ENCODE measurements at regions not wholly inside any gene's neighbourhood (a gene's known extent, or its start where the extent isn't known, plus 50 kb on each side); places are given as distances from the start of the nearest gene placed in this dataset.

- no peak overlapping the region for H3K4me3 ChIP-seq (ENCODE audit: low read depth, low read length)
- H3K4me1 Mint-ChIP-seq, result no peaks in the 10 kb centered on the region
- no peaks in the 10 kb centered on the region for H3K36me3 Mint-ChIP-seq
These were observed 345.5 kb upstream of the LYPLAL1 start for GRCh38 chr1:218828125-218828650.

GRCh38 chr1:218829097-218829496 is 344.6 kb upstream of the LYPLAL1 start:
- H3K9me3 Mint-ChIP-seq, result peaks cover 0 to 4% (median under 1%) of the 10 kb centered on the region in 7 donors
- no peaks in the 10 kb centered on the region for H3K27me3 Mint-ChIP-seq
- DNase-seq (no peak), ATAC-seq (ENCODE audit: low read depth in 2 of 2) (no peak)
- no peaks in the 10 kb centered on the region for H3K4me1 ChIP-seq (ENCODE audit: control insufficient read depth, insufficient read depth, low read length, poor library complexity, severe bottlenecking)
- H3K36me3 ChIP-seq (ENCODE audit: control insufficient read depth, insufficient read depth, low read length), result no peaks in the 10 kb centered on the region
- no peak overlapping the region for H3K4me3 Mint-ChIP-seq
- no peaks in the 10 kb centered on the region for H3K36me3 Mint-ChIP-seq
- H3K27me3 ChIP-seq (ENCODE audit: control insufficient read depth, insufficient read depth, low read length), result no peaks in the 10 kb centered on the region
- H3K4me3 ChIP-seq (ENCODE audit: low read depth, low read length), result no peak overlapping the region
- H3K27ac ChIP-seq (ENCODE audit: insufficient read depth, low read length, poor library complexity, severe bottlenecking), result no peak overlapping the region
- no peaks in the 10 kb centered on the region for H3K9me3 ChIP-seq (ENCODE audit: control insufficient read depth in 2 of 2, low read length in 2 of 2)
- H3K27ac Mint-ChIP-seq, result no peak overlapping the region
- no peaks in the 10 kb centered on the region for H3K4me1 Mint-ChIP-seq

More at GRCh38 chr1:218828125-218828650, 345.5 kb upstream of the LYPLAL1 start:
- Mint-ChIP-seq H3K9me3 (peaks cover 0 to 4% (median 2%) of the 10 kb centered on the region in 7 donors), H3K4me3 (no peak overlapping the region), H3K27ac (no peak overlapping the region), H3K27me3 (no peaks in the 10 kb centered on the region)
- Histone ChIP-seq H3K36me3 (ENCODE audit: control insufficient read depth, insufficient read depth, low read length) (no peaks in the 10 kb centered on the region), H3K4me1 (ENCODE audit: control insufficient read depth, insufficient read depth, low read length, poor library complexity, severe bottlenecking) (no peaks in the 10 kb centered on the region), H3K9me3 (ENCODE audit: control insufficient read depth in 2 of 2, low read length in 2 of 2) (no peaks in the 10 kb centered on the region), H3K27ac (ENCODE audit: insufficient read depth, low read length, poor library complexity, severe bottlenecking) (no peak overlapping the region), H3K27me3 (ENCODE audit: control insufficient read depth, insufficient read depth, low read length) (no peaks in the 10 kb centered on the region)
- no peak for ATAC-seq (ENCODE audit: low read depth in 2 of 2)
- no peak for DNase-seq

- H3K36me3 ChIP-seq (ENCODE audit: control insufficient read depth, insufficient read depth, low read length), result no peaks in the 10 kb centered on the region
- no peak overlapping the region for H3K4me3 Mint-ChIP-seq
- no peak overlapping the region for H3K27ac ChIP-seq (ENCODE audit: insufficient read depth, low read length, poor library complexity, severe bottlenecking)
- no peaks in the 10 kb centered on the region for H3K4me1 ChIP-seq (ENCODE audit: control insufficient read depth, insufficient read depth, low read length, poor library complexity, severe bottlenecking)
- no peak overlapping the region for H3K27ac Mint-ChIP-seq
- no peak overlapping the region for H3K4me3 ChIP-seq (ENCODE audit: low read depth, low read length)
- no peaks in the 10 kb centered on the region for H3K27me3 ChIP-seq (ENCODE audit: control insufficient read depth, insufficient read depth, low read length)
- DNase-seq, result no peak
- ATAC-seq (ENCODE audit: low read depth in 2 of 2), result no peak
- no peaks in the 10 kb centered on the region for H3K9me3 ChIP-seq (ENCODE audit: control insufficient read depth in 2 of 2, low read length in 2 of 2)
- peaks cover 0 to 14% (median 0%) of the 10 kb centered on the region in 7 donors for H3K9me3 Mint-ChIP-seq
- H3K36me3 Mint-ChIP-seq, result no peaks in the 10 kb centered on the region
- H3K4me1 Mint-ChIP-seq, result no peaks in the 10 kb centered on the region
- H3K27me3 Mint-ChIP-seq, result no peaks in the 10 kb centered on the region
These were observed 338.1 kb upstream of the LYPLAL1 start for GRCh38 chr1:218835609-218836008.

GRCh38 chr1:218836264-218836663 is 337.4 kb upstream of the LYPLAL1 start:
- no peaks in the 10 kb centered on the region for H3K27me3 ChIP-seq (ENCODE audit: control insufficient read depth, insufficient read depth, low read length)
- Mint-ChIP-seq H3K4me1 (no peaks in the 10 kb centered on the region), H3K27ac (no peak overlapping the region), H3K36me3 (no peaks in the 10 kb centered on the region), H3K27me3 (no peaks in the 10 kb centered on the region), H3K4me3 (no peak overlapping the region), H3K9me3 (peaks cover 0 to 17% (median 1%) of the 10 kb centered on the region in 7 donors)
- ATAC-seq (ENCODE audit: low read depth in 2 of 2) (no peak), DNase-seq (no peak)
- H3K27ac ChIP-seq (ENCODE audit: insufficient read depth, low read length, poor library complexity, severe bottlenecking), result no peak overlapping the region
- no peaks in the 10 kb centered on the region for H3K36me3 ChIP-seq (ENCODE audit: control insufficient read depth, insufficient read depth, low read length)
- no peaks in the 10 kb centered on the region for H3K4me1 ChIP-seq (ENCODE audit: control insufficient read depth, insufficient read depth, low read length, poor library complexity, severe bottlenecking)
- H3K4me3 ChIP-seq (ENCODE audit: low read depth, low read length), result no peak overlapping the region
- no peaks in the 10 kb centered on the region for H3K9me3 ChIP-seq (ENCODE audit: control insufficient read depth in 2 of 2, low read length in 2 of 2)

GRCh38 chr1:218837051-218837450 is 336.6 kb upstream of the LYPLAL1 start:
- Mint-ChIP-seq H3K4me1 (no peaks in the 10 kb centered on the region), H3K4me3 (no peak overlapping the region), H3K36me3 (no peaks in the 10 kb centered on the region), H3K9me3 (peaks cover 0 to 16% (median 1%) of the 10 kb centered on the region in 7 donors), H3K27ac (no peak overlapping the region), H3K27me3 (no peaks in the 10 kb centered on the region)
- Histone ChIP-seq H3K4me1 (ENCODE audit: control insufficient read depth, insufficient read depth, low read length, poor library complexity, severe bottlenecking) (no peaks in the 10 kb centered on the region), H3K4me3 (ENCODE audit: low read depth, low read length) (no peak overlapping the region), H3K36me3 (ENCODE audit: control insufficient read depth, insufficient read depth, low read length) (no peaks in the 10 kb centered on the region), H3K9me3 (ENCODE audit: control insufficient read depth in 2 of 2, low read length in 2 of 2) (no peaks in the 10 kb centered on the region), H3K27me3 (ENCODE audit: control insufficient read depth, insufficient read depth, low read length) (no peaks in the 10 kb centered on the region), H3K27ac (ENCODE audit: insufficient read depth, low read length, poor library complexity, severe bottlenecking) (no peak overlapping the region)
- ATAC-seq (ENCODE audit: low read depth in 2 of 2) (no peak), DNase-seq (no peak)

GRCh38 chr1:218845589-218845988 is 328.1 kb upstream of the LYPLAL1 start:
- H3K4me3 Mint-ChIP-seq, result no peak overlapping the region
- no peaks in the 10 kb centered on the region for H3K4me1 ChIP-seq (ENCODE audit: control insufficient read depth, insufficient read depth, low read length, poor library complexity, severe bottlenecking)
- no peaks in the 10 kb centered on the region for H3K36me3 Mint-ChIP-seq
- H3K9me3 Mint-ChIP-seq, result peaks cover 4 to 10% (median 6%) of the 10 kb centered on the region in 7 donors
- H3K4me1 Mint-ChIP-seq, result no peaks in the 10 kb centered on the region
- H3K36me3 ChIP-seq (ENCODE audit: control insufficient read depth, insufficient read depth, low read length), result no peaks in the 10 kb centered on the region
- H3K4me3 ChIP-seq (ENCODE audit: low read depth, low read length), result no peak overlapping the region
- no peak overlapping the region for H3K27ac ChIP-seq (ENCODE audit: insufficient read depth, low read length, poor library complexity, severe bottlenecking)
- DNase-seq (no peak), ATAC-seq (ENCODE audit: low read depth in 2 of 2) (no peak)
- H3K27me3 Mint-ChIP-seq, result no peaks in the 10 kb centered on the region
- H3K27ac Mint-ChIP-seq, result no peak overlapping the region
- H3K27me3 ChIP-seq (ENCODE audit: control insufficient read depth, insufficient read depth, low read length), result no peaks in the 10 kb centered on the region
- no peaks in the 10 kb centered on the region for H3K9me3 ChIP-seq (ENCODE audit: control insufficient read depth in 2 of 2, low read length in 2 of 2)

GRCh38 chr1:218846181-218846580 is 327.5 kb upstream of the LYPLAL1 start:
- no peaks in the 10 kb centered on the region for H3K36me3 Mint-ChIP-seq
- no peaks in the 10 kb centered on the region for H3K27me3 Mint-ChIP-seq
- no peaks in the 10 kb centered on the region for H3K36me3 ChIP-seq (ENCODE audit: control insufficient read depth, insufficient read depth, low read length)

GRCh38 chr1:218847089-218847768 is 326.4 kb upstream of the LYPLAL1 start:
- no peaks in the 10 kb centered on the region for H3K27me3 Mint-ChIP-seq
- no peak overlapping the region for H3K4me3 ChIP-seq (ENCODE audit: low read depth, low read length)
- no peaks in the 10 kb centered on the region for H3K9me3 ChIP-seq (ENCODE audit: control insufficient read depth in 2 of 2, low read length in 2 of 2)
- H3K27ac Mint-ChIP-seq, result no peak overlapping the region
- H3K27ac ChIP-seq (ENCODE audit: insufficient read depth, low read length, poor library complexity, severe bottlenecking), result no peak overlapping the region
- H3K27me3 ChIP-seq (ENCODE audit: control insufficient read depth, insufficient read depth, low read length), result no peaks in the 10 kb centered on the region
- H3K4me1 Mint-ChIP-seq, result no peaks in the 10 kb centered on the region
- H3K4me3 Mint-ChIP-seq, result no peak overlapping the region
- H3K4me1 ChIP-seq (ENCODE audit: control insufficient read depth, insufficient read depth, low read length, poor library complexity, severe bottlenecking), result no peaks in the 10 kb centered on the region
- ATAC-seq (ENCODE audit: low read depth in 2 of 2) (no peak), DNase-seq (no peak)
- H3K36me3 ChIP-seq (ENCODE audit: control insufficient read depth, insufficient read depth, low read length), result no peaks in the 10 kb centered on the region
- no peaks in the 10 kb centered on the region for H3K36me3 Mint-ChIP-seq
- H3K9me3 Mint-ChIP-seq, result peaks cover 2 to 10% (median 4%) of the 10 kb centered on the region in 7 donors

More at GRCh38 chr1:218846181-218846580, 327.5 kb upstream of the LYPLAL1 start:
- no peaks in the 10 kb centered on the region for H3K4me1 Mint-ChIP-seq
- no peak for DNase-seq
- no peak overlapping the region for H3K4me3 Mint-ChIP-seq
- no peaks in the 10 kb centered on the region for H3K27me3 ChIP-seq (ENCODE audit: control insufficient read depth, insufficient read depth, low read length)
- peaks cover 3 to 10% (median 5%) of the 10 kb centered on the region in 7 donors for H3K9me3 Mint-ChIP-seq
- H3K9me3 ChIP-seq (ENCODE audit: control insufficient read depth in 2 of 2, low read length in 2 of 2), result no peaks in the 10 kb centered on the region
- H3K27ac Mint-ChIP-seq, result no peak overlapping the region
- no peak overlapping the region for H3K4me3 ChIP-seq (ENCODE audit: low read depth, low read length)
- H3K27ac ChIP-seq (ENCODE audit: insufficient read depth, low read length, poor library complexity, severe bottlenecking), result no peak overlapping the region
- ATAC-seq (ENCODE audit: low read depth in 2 of 2), result no peak
- H3K4me1 ChIP-seq (ENCODE audit: control insufficient read depth, insufficient read depth, low read length, poor library complexity, severe bottlenecking), result no peaks in the 10 kb centered on the region
